ENCODE measurements at regions not wholly inside any gene's neighbourhood (a gene's known extent, or its start where the extent isn't known, plus 50 kb on each side); places are given as distances from the start of the nearest gene placed in this dataset.

DNA sequence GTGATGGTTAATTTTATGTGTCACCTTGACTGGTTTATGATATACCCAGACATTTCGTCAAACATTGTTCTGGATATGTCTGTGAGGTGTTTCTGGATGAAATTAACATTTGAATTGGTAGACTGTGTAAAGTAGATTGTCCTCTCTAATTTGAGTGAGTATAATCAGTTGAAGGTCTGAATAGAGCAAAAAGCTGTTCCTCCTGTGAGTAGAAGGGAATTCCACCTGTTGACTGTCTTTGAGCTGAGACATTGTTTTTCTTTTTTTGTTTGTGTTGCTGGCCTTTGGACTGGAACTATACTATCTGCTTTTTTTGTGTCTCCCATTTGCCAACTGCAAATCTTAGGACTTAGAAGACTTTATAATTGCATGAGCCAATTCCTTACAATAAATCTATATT, 920.9 kb upstream of the LRFN5 start:
- TF ChIP-seq EP300 (IDR thresholded peaks at IDR 0.05) = no peak
- TF ChIP-seq, protein P1, sequence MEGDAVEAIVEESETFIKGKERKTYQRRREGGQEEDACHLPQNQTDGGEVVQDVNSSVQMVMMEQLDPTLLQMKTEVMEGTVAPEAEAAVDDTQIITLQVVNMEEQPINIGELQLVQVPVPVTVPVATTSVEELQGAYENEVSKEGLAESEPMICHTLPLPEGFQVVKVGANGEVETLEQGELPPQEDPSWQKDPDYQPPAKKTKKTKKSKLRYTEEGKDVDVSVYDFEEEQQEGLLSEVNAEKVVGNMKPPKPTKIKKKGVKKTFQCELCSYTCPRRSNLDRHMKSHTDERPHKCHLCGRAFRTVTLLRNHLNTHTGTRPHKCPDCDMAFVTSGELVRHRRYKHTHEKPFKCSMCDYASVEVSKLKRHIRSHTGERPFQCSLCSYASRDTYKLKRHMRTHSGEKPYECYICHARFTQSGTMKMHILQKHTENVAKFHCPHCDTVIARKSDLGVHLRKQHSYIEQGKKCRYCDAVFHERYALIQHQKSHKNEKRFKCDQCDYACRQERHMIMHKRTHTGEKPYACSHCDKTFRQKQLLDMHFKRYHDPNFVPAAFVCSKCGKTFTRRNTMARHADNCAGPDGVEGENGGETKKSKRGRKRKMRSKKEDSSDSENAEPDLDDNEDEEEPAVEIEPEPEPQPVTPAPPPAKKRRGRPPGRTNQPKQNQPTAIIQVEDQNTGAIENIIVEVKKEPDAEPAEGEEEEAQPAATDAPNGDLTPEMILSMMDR (IDR thresholded peaks at IDR 0.05) = no peak
